Fibroblast of skin of left quadriceps (primary cell): ENCODE measurements at regions not wholly inside any gene's neighbourhood (a gene's known extent, or its start where the extent isn't known, plus 50 kb on each side); places are given as distances from the start of the nearest gene placed in this dataset.
A peak's percentile ranks its signal among the peaks of the same experiment; 100 is the strongest.
"Not testable (repeated sequence)": the region's sequence is repeated elsewhere in the genome, so short reads cannot be mapped to it uniquely, and the experiment has no call there.

Source experiments
- DNase-seq, 2 experiments: peaks; one replicate each; pipeline ENCODE4 v3.0.0-alpha.2; 2013; ENCODE audit warnings: low read depth in 2 of 2

GRCh38 chr12:46670636-46671035, 155.2 kb downstream of the SLC38A4 start:
- no peak for DNase-seq

DNA sequence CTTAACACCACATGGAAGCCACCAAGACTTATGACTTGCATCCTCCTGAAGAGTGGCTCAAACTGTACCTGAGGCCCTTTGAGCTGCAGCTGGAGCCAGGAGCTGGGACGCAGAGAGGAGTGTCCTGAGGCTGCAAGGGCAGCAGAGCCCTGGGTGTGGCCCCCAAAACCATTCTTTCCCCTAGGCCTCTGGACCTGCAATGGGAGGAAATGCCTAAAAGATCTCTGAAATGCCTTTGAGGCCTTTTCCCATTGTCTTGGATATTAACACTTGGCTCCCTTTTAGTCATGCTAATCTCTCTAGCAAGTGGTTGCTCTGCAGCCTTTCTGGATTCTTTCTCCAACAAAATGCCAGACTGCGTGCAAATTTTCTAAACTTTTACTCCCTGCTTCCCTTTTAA, 156.1 kb downstream of the SLC38A4 start:
- DNase-seq, result no peak

DNA sequence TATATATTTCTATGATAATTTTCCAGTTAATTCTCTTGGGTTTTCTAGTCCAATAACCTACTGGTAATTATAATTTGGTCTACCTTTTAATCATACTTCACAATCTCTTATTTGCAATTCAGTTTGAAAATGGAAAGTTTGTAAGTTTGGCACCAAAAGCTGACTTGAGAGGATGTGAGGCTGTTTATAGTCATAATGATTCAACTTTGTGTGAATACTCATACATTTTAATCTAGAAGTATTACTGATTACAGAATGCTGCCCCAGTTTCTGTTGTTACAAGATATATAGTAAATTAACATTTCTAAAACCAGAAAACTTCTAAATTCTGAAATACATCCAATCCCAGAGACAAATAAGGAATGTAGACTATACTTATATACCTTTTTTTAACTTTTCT, 158.2 kb downstream of the SLC38A4 start:
- DNase-seq, result no peak

DNA sequence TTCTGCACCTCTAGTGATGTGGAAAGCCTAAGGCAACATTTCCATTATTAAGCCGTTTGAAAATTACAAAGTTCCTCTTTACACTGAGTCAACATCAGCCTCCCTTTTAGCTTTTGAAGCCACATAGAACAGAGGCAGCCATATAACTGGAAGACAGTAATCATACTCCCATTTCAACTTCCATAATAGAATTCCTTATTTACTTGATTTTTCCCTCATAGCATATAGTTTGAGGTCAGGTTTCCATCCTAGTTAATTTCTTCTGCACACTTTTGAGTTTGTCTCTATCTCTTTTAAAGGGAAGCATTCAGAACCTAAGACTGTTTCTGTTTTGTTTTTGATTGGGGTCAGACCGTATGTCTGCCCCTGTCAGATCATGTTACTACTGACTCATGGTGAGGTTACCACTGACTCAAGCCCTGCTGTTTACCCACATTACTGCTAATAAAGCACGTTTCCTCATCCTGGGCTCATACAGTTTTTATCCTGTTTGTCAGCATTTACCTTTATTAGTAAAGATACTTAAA, 161.0 kb downstream of the SLC38A4 start:
- DNase-seq, result peak; percentile 65 to 70

GRCh38 chr12:46663318-46663717, 162.5 kb downstream of the SLC38A4 start:
- DNase-seq, result no peak

DNA sequence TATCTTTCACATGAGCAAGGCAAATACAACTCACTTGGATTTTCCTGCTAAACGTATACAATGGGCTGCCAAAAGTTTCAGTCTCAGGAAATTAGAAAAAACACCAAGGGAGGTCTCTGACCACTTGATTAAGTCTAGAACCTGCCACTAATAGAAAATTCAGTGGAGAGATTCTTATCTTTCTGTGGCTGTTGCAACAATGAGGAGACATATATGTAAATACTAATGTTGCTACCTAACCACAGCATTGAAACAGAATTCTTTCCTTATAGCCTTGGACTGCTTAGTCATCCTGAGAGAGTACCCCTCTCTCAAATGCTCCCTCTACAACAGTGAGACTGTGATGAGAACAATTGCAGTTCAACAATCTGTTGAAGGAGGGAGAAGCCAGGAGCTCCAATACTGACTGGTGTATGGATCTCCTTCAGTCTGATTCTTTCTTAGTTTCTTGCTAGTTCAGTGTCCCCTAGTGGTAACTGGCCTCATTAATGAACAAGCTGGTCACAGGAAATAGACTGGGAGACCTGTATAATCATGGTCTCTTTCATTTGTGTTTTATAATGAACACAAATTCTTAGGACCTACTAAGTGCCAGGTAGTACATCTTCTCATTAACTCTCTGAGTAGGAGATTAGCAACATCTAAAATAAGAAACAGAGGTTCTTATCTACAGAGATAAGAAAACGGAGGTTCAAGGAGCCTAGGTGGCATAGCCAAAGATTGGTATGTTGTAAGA, 164.5 kb downstream of the SLC38A4 start:
- peak; percentile 95 for DNase-seq

DNA sequence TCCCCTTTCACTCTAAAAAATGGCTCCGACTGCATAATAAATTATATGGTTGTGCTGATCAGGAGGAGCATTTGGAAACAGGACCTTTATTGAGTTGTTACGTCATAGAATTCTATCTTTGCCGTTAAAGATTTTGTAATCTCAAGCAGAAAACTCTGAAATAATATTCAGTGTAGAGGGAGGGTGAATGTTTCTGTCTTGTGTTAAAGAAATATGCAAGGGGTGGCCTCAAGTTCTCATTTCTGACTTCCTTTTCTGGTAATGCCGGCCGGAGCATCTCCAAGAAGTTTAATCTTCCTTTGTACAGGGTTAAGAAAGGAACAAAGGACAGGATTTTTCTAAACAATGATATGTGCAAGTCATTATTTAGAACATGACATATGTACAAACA, 165.1 kb downstream of the SLC38A4 start:
- DNase-seq, result peak; percentile 32 to 44

DNA sequence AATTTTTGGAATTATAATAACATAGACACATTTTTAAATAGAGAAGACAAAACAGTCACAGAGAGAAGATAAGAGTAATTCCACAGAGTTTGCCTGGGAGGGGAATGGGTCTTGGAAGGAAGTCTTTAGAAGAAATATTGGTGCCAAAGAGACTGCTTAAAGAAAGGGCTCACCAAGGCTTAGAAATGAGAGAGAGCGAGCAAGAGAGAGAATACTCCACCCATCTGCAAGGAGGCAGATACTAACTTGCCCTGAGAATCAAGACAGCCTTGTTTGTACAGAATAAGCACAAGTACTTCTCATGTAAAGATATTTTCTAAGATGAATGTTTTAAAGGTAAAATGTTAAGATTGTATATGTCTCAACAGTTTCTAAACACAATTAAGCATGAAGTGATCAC, 165.5 kb downstream of the SLC38A4 start:
- DNase-seq, result no peak

GRCh38 chr12:46659824-46660223, 166.0 kb downstream of the SLC38A4 start:
- no peak for DNase-seq

GRCh38 chr12:46659032-46659650, 166.7 kb downstream of the SLC38A4 start:
- no peak for DNase-seq

DNA sequence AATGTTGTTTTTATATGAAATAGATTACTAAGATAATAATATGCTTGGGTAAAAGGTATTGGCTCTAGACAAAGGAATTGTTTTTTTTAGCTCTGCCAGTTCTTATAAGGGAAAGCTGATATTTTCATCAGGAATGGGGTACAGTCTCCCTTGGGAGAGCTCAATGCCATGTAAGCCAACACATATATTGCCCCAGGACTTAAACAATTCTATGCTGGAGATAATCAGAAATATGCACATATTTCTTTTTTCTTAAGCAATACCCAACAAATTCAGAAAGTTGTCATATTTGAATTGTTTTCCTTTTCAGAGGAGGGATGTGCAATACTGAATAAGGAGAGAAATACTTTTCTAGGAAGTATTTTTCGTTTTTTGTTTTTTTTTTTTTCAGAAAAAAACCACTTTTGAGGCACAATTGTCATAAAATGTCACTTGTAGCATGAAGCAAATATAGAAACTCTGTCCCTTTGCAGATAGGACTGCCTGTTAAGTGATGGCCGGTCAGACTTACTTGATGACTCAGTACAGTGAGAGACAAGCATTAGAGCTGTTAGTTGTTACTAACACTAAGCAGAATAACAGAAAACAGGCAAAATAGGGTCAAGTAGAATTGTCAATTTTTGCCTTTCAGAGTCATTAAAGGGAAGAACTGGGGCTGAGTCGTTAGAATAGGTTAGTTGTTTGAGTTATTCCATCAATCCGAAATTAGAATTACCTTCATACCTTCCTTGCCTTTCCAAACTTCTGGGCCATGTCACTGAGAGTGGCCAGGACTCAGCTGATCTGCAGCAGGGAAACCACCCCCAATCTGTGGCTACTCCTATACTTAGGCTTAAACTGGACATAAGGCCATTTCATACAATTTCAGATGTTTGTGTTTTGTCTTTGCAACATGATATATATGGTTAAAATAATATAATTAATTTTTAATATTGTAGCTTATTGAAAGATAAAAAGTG, 168.1 kb downstream of the SLC38A4 start:
- no peak for DNase-seq

GRCh38 chr12:46655984-46656383, 169.8 kb downstream of the SLC38A4 start:
- DNase-seq, result not testable (repeated sequence)

GRCh38 chr12:46653311-46653710, 172.5 kb downstream of the SLC38A4 start:
- no peak for DNase-seq

DNA sequence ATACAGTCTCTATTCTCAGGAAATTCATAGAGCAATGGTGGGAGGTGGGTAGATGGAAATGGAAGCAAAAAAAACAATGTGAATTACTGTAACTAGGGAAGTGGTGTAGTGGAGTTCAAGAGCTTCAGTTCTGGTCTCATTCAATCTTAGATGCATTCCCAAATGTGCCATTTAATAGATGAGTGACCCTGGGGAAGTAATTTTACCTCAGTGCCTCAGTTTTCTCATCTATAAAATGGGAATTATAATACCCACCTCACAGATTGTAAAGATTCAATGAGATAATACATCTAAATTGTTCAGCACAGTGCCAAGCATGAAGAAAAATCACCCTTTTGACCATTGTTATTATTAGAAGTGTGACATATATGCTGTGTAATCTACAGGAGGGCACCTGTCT, 173.1 kb downstream of the SLC38A4 start:
- no peak for DNase-seq

DNA sequence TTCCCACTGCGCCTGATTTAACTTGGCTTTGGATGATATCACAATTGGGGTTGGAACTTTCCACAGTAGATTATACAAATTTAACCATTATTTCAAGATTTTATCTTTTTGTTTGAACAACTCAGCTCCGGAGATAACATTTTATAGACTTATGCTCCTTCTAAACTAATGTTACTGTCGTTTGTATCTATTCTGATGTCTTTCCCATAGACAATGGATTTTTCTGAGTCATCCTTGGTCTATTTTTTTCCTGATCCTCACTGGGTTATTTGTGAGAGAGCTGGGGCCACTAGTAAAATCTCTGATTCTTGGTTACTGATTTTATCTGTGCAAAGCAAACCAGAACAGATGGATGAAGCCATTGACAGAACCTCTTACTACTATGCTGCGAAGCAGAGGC, 175.1 kb downstream of the SLC38A4 start:
- no peak for DNase-seq

DNA sequence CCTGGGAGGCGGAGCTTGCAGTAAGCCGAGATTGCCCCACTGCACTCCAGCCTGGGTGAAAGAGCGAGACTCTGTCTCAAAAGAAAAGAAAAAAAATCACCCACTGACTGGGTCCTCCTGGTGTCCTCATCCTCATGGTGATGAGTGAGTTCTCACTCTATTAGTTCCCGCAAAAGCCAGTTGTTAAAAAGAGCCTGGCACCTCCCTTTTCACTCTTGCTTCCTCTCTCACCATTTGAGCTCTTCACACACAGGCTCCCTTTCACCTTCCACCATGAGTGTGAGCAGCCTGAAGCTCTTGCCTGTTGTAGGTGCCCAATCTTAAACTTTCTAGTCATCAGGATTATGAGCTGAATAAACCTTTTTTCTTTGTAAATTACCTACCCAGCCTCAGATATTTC, 176.4 kb downstream of the SLC38A4 start:
- no peak for DNase-seq

GRCh38 chr12:46647034-46647433, 178.8 kb downstream of the SLC38A4 start:
- DNase-seq, result no peak

GRCh38 chr12:46641649-46642048, 184.1 kb downstream of the SLC38A4 start:
- DNase-seq, result not testable (repeated sequence)

- no peak for DNase-seq
These were observed 190.0 kb downstream of the SLC38A4 start for GRCh38 chr12:46635818-46636217.

DNA sequence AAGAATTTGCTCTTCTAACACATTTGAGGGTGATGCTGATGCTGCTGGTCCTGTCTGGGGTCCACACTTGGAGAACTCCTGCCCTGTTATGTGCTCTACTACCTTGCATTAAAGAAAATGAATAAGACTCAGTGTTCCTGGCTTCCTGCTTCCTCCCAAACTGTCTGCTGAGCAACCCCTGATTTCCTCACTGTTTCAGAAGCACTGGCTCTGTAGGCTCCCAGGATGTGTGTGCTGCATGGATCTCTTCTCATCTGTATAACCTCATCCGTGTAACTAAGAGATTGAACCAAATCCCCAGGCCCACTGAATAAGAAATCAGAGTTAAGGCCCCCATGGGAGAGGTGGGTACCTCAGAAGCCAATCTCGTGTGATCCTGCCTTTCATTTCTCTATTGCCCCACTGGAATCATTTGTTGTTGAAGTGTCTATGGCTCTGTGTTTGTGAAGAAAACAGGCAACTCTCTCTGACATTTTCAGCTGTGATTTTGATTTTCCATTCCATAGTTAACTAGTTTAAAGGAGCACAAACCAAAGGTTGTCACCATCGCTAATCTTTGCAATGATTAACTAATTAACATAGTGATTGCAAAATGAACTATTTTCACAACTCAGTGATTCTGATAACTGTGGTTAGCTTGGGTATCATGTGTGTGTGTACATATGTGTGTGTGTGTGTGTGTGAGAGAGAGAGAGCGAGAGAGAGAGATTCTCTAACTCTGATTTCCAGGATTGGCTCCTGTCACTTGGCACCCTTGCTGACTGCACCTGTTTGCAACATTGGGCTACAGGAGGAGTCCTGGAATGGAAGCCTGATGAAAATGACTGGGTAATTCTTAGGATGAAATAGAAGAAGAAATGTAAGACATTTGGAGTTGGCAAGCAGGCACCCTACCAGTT, 196.2 kb downstream of the SLC38A4 start:
- no peak for DNase-seq

DNA sequence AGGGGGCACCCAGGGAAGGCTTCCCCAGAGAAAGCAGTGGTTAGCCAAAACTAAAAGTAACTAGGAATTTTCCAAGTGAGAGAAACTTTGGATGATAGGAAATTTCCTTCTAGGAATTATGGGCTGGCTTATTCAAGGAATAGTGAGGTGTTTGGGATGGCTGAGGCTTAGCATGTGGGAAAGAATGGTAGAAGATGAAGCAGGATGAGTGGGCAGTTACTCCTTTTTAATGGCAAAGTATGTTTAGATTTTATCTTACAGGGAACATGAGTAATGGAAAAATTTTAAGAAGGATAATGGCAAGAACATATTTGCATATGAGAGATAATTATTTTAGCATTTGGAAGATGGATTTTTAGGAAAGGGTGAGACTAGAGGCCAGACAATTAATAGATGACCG, 197.6 kb downstream of the SLC38A4 start:
- no peak for DNase-seq
